ENCODE measurements at regions not wholly inside any gene's neighbourhood (a gene's known extent, or its start where the extent isn't known, plus 50 kb on each side); places are given as distances from the start of the nearest gene placed in this dataset.

DNA sequence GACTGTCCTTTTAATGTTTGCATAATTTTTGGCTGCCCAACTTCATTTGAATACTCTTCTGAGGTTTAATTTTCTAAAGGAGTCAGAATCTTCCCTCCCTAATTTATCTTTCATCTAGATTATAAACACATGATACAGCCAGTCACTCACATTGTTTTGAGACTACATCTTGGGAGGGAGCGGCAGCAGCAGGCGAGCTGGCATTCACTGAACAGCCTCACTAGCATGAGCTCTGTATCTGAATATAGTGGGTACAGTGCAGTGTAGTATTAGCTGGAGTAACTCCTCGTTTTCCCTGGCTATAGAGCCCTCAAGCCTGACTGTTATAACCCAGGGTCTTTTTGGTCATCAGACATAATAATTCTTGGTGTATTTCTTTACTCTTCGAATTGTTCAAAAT, 969.2 kb upstream of the COX7C start:
- TF ChIP-seq, protein P1, sequence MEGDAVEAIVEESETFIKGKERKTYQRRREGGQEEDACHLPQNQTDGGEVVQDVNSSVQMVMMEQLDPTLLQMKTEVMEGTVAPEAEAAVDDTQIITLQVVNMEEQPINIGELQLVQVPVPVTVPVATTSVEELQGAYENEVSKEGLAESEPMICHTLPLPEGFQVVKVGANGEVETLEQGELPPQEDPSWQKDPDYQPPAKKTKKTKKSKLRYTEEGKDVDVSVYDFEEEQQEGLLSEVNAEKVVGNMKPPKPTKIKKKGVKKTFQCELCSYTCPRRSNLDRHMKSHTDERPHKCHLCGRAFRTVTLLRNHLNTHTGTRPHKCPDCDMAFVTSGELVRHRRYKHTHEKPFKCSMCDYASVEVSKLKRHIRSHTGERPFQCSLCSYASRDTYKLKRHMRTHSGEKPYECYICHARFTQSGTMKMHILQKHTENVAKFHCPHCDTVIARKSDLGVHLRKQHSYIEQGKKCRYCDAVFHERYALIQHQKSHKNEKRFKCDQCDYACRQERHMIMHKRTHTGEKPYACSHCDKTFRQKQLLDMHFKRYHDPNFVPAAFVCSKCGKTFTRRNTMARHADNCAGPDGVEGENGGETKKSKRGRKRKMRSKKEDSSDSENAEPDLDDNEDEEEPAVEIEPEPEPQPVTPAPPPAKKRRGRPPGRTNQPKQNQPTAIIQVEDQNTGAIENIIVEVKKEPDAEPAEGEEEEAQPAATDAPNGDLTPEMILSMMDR (IDR thresholded peaks at IDR 0.05) = no peak
- TF ChIP-seq POLR2A (IDR thresholded peaks at IDR 0.05) = no peak
